Activated naive CD4-positive, alpha-beta T cell treated with anti-CD3 and anti-CD28 coated beads, Interleukin-2, amount 50 U/mL, for 24 hours (primary cell): ENCODE measurements at regions not wholly inside any gene's neighbourhood (a gene's known extent, or its start where the extent isn't known, plus 50 kb on each side); places are given as distances from the start of the nearest gene placed in this dataset.
"Not testable (repeated sequence)": the region's sequence is repeated elsewhere in the genome, so short reads cannot be mapped to it uniquely, and the experiment has no call there.

Source experiments
- H3K27ac Mint-ChIP-seq: one replicate; pipeline ENCODE4 v1.8.0; 2021; ENCODE audit warnings: mild to moderate bottlenecking, mixed read lengths
- H3K27me3 Mint-ChIP-seq: one replicate; pipeline ENCODE4 v1.8.0; 2021; ENCODE audit warnings: mixed read lengths
- H3K36me3 Mint-ChIP-seq: one replicate; pipeline ENCODE4 v1.8.0; 2021; ENCODE audit warnings: mixed read lengths
- H3K4me1 Mint-ChIP-seq: one replicate; pipeline ENCODE4 v1.8.0; 2021; ENCODE audit warnings: mixed read lengths
- H3K4me3 Mint-ChIP-seq: one replicate; pipeline ENCODE4 v1.8.0; 2021; ENCODE audit warnings: mild to moderate bottlenecking, mixed read lengths
- H3K9me3 Mint-ChIP-seq: one replicate; pipeline ENCODE4 v1.8.0; 2021; ENCODE audit warnings: mixed read lengths

GRCh38 chr16:26952411-26952810, 114.3 kb upstream of the C16orf82 start:
- Mint-ChIP-seq H3K27ac (no peak overlapping the region), H3K4me1 (no peaks in the 10 kb centered on the region), H3K4me3 (no peak overlapping the region), H3K36me3 (no peaks in the 10 kb centered on the region), H3K9me3 (no peaks in the 10 kb centered on the region), H3K27me3 (peaks cover 9% of the 10 kb centered on the region)

DNA sequence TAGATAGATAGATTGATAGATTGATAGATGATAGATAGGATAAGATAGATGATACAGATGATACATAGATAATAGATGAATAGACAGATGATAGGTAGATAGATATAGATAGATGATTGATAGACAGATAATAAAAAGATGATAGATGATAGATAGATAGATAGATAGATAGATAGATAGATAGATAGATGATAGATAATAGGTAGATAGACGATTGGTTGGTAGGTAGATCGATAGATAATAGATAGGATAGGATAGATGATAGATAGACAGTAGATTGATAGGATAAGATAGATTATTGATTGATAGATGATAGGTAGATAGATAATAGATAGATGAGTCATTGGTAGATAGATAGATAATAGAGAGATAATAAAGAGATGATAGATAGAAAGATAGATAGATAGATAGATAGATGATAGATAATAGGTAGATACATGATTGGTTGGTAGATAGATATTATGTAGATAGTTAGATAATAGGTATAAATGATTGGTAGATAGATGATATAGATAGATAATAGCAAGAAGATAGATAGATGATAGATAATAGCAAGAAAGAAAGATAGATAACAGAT, 109.4 kb upstream of the C16orf82 start:
- H3K4me1 Mint-ChIP-seq = peaks cover 6% of the 10 kb centered on the region
- no peaks in the 10 kb centered on the region for H3K36me3 Mint-ChIP-seq
- H3K27me3 Mint-ChIP-seq = peaks cover 7% of the 10 kb centered on the region
- H3K4me3 Mint-ChIP-seq = no peak overlapping the region
- H3K9me3 Mint-ChIP-seq = no peaks in the 10 kb centered on the region
- H3K27ac Mint-ChIP-seq = no peak overlapping the region

- no peaks in the 10 kb centered on the region for H3K9me3 Mint-ChIP-seq
- peaks cover 4% of the 10 kb centered on the region for H3K27me3 Mint-ChIP-seq
- no peak overlapping the region for H3K4me3 Mint-ChIP-seq
- no peak overlapping the region for H3K27ac Mint-ChIP-seq
- no peaks in the 10 kb centered on the region for H3K36me3 Mint-ChIP-seq
- peaks cover 6% of the 10 kb centered on the region for H3K4me1 Mint-ChIP-seq
These were observed 107.2 kb upstream of the C16orf82 start for GRCh38 chr16:26959416-26960009.

- H3K27me3 Mint-ChIP-seq = peaks cover 4% of the 10 kb centered on the region
- H3K9me3 Mint-ChIP-seq = no peaks in the 10 kb centered on the region
- no peaks in the 10 kb centered on the region for H3K36me3 Mint-ChIP-seq
- H3K27ac Mint-ChIP-seq = no peak overlapping the region
- H3K4me3 Mint-ChIP-seq = no peak overlapping the region
- H3K4me1 Mint-ChIP-seq = peaks cover 6% of the 10 kb centered on the region
These were observed 105.3 kb upstream of the C16orf82 start for GRCh38 chr16:26961459-26961858.

- peaks cover 6% of the 10 kb centered on the region for H3K4me1 Mint-ChIP-seq
- H3K27ac Mint-ChIP-seq = no peak overlapping the region
- H3K9me3 Mint-ChIP-seq = no peaks in the 10 kb centered on the region
- H3K4me3 Mint-ChIP-seq = no peak overlapping the region
- H3K36me3 Mint-ChIP-seq = no peaks in the 10 kb centered on the region
- peaks cover 4% of the 10 kb centered on the region for H3K27me3 Mint-ChIP-seq
These were observed 103.6 kb upstream of the C16orf82 start for GRCh38 chr16:26963109-26963508.

- no peaks in the 10 kb centered on the region for H3K36me3 Mint-ChIP-seq
- H3K27me3 Mint-ChIP-seq = no peaks in the 10 kb centered on the region
- H3K4me1 Mint-ChIP-seq = no peaks in the 10 kb centered on the region
- no peak overlapping the region for H3K27ac Mint-ChIP-seq
- H3K4me3 Mint-ChIP-seq = no peak overlapping the region
- H3K9me3 Mint-ChIP-seq = no peaks in the 10 kb centered on the region
These were observed 97.0 kb upstream of the C16orf82 start for GRCh38 chr16:26969589-26970231.

DNA sequence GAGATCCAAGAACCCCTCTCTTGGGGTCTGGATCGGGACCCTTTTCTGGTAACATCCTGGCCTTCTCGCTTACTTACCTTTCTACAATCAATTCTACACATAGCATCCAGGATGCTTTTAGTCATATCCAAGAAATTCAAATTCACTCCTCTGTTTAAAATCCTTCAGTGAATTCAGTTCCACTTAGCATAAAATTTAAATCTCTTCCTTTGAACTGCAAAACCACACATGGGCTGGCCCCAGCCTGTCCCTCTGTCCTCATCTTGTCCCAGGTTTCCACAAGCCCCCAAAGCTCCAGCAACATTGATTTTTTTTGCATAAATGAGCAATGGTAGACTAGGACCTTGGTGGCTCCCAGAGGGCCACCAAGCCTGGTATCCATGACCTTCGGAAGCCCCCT, 96.4 kb upstream of the C16orf82 start:
- Mint-ChIP-seq H3K4me3 (no peak overlapping the region), H3K27ac (no peak overlapping the region), H3K27me3 (no peaks in the 10 kb centered on the region), H3K36me3 (no peaks in the 10 kb centered on the region), H3K4me1 (no peaks in the 10 kb centered on the region), H3K9me3 (no peaks in the 10 kb centered on the region)

- Mint-ChIP-seq H3K36me3 (no peaks in the 10 kb centered on the region), H3K9me3 (no peaks in the 10 kb centered on the region), H3K27me3 (no peaks in the 10 kb centered on the region), H3K4me3 (no peak overlapping the region), H3K27ac (no peak overlapping the region), H3K4me1 (no peaks in the 10 kb centered on the region)
These were observed 89.9 kb upstream of the C16orf82 start for GRCh38 chr16:26976873-26977272.

- Mint-ChIP-seq H3K27me3 (peaks cover 6% of the 10 kb centered on the region), H3K4me1 (no peaks in the 10 kb centered on the region), H3K27ac (no peak overlapping the region), H3K36me3 (no peaks in the 10 kb centered on the region), H3K9me3 (no peaks in the 10 kb centered on the region), H3K4me3 (no peak overlapping the region)
These were observed 85.3 kb upstream of the C16orf82 start for GRCh38 chr16:26981266-26981938.

DNA sequence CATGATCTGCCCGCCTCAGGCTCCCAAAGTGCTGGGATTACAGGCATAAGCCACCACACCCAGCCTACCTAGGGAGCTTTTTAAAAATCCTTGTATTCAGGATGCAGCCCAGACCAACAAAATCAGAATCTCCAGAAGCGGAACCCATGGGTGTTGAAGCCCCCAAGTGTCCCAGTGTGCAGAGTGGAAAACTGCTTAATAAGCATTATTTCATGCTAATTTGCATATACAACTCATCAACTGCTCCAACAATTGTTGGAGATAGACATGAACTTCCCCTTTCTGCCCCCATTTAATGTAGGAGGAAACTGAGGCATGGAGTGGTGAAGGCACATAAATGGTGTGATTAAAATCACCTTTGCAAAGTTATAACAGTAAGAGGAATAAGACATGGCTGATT, 84.3 kb upstream of the C16orf82 start:
- H3K27ac Mint-ChIP-seq = no peak overlapping the region
- no peaks in the 10 kb centered on the region for H3K36me3 Mint-ChIP-seq
- no peaks in the 10 kb centered on the region for H3K9me3 Mint-ChIP-seq
- no peak overlapping the region for H3K4me3 Mint-ChIP-seq
- H3K4me1 Mint-ChIP-seq = no peaks in the 10 kb centered on the region
- H3K27me3 Mint-ChIP-seq = peaks cover 7% of the 10 kb centered on the region

DNA sequence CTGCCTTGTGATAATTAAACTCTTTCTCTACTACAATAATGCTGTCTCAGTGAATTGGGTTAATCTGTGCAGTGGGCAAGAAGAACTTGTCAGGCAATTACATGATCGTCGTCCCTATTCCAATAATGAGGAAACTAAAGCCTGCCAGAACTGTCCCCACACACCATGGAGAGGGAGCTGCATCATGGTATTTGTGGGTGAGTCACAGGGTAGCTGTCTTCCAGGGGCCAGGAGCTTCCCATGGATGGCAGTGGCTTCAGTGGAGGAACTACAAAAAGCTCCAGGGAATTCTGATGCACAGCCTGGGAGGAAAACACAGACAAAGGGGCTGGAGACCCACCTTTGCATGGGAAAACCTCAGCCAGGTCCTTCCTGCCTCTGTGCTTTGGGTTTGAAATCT, 83.3 kb upstream of the C16orf82 start:
- H3K4me3 Mint-ChIP-seq = no peak overlapping the region
- H3K36me3 Mint-ChIP-seq = no peaks in the 10 kb centered on the region
- H3K9me3 Mint-ChIP-seq = no peaks in the 10 kb centered on the region
- H3K4me1 Mint-ChIP-seq = no peaks in the 10 kb centered on the region
- no peak overlapping the region for H3K27ac Mint-ChIP-seq
- peaks cover 9% of the 10 kb centered on the region for H3K27me3 Mint-ChIP-seq

DNA sequence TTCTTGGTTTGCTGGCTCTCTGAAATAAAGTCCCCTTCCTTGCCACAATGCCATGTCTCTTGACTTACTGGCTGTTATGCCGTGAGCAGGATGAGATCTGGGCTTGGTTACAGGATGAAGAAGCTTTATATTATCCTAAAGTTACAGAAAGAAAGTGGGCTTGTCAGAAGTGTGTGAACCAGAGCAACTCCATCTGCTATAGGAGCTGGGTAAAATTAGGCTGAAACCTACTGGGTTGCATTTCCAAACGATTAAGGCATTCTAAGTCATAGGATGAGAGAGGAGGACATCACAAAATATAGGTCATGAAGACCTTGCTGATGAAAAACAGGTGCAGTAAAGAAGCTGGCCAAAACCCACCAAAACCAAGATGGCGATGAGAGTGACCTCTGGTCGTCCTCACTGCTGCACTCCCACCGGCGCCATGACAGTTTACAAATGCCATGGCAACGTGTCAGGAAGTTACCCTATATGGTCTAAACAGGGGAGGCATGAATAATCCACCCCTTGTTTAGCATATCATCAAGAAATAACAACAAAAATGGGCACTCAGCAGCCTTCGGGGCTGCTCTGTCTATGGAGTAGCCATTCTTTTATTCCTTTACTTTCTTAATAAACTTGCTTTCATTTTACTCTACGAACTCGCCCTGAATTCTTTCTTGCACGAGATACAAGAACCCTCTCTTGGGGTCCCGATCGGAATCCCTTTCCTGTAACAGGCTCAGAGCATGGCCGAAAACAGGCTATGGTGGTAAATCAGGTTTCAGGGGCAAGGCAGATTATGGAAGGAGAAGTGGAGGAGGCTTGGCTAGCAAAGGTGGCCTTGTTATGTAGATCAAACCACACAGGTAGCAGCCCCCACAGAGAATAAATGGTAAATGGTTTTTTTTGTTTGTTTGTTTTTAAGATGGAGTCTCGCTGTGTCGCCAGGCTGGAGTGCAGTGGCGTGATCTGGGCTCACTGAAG, 81.3 kb upstream of the C16orf82 start:
- Mint-ChIP-seq H3K4me3 (no peak overlapping the region), H3K9me3 (no peaks in the 10 kb centered on the region), H3K27me3 (peaks cover 9% of the 10 kb centered on the region), H3K4me1 (no peaks in the 10 kb centered on the region), H3K27ac (no peak overlapping the region), H3K36me3 (no peaks in the 10 kb centered on the region)

- peaks cover 9% of the 10 kb centered on the region for H3K27me3 Mint-ChIP-seq
- no peaks in the 10 kb centered on the region for H3K36me3 Mint-ChIP-seq
- H3K4me1 Mint-ChIP-seq = no peaks in the 10 kb centered on the region
- no peak overlapping the region for H3K27ac Mint-ChIP-seq
- H3K9me3 Mint-ChIP-seq = no peaks in the 10 kb centered on the region
- no peak overlapping the region for H3K4me3 Mint-ChIP-seq
These were observed 79.1 kb upstream of the C16orf82 start for GRCh38 chr16:26987597-26988010.

DNA sequence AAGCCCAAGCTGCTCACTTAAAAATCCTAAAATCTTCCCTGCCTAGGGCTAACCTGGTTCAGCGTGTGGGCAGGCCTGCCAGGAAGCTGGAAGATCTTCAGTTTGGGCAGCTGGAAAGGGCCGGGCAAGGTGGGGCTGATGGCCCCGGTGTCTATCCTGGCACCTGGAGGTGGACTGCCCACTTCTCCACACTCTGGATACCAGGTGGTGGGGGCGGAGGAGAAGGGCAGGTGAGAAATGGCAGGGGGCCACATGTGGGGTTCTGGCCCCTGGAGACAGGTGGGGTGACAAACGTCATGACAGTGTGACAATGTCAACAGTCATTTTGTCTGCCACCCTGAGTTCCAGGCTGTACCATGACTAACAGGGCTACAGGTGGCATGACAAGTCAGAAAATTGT, 78.5 kb upstream of the C16orf82 start:
- no peak overlapping the region for H3K4me3 Mint-ChIP-seq
- H3K4me1 Mint-ChIP-seq = no peaks in the 10 kb centered on the region
- H3K27me3 Mint-ChIP-seq = peaks cover 9% of the 10 kb centered on the region
- no peaks in the 10 kb centered on the region for H3K36me3 Mint-ChIP-seq
- no peaks in the 10 kb centered on the region for H3K9me3 Mint-ChIP-seq
- H3K27ac Mint-ChIP-seq = no peak overlapping the region

DNA sequence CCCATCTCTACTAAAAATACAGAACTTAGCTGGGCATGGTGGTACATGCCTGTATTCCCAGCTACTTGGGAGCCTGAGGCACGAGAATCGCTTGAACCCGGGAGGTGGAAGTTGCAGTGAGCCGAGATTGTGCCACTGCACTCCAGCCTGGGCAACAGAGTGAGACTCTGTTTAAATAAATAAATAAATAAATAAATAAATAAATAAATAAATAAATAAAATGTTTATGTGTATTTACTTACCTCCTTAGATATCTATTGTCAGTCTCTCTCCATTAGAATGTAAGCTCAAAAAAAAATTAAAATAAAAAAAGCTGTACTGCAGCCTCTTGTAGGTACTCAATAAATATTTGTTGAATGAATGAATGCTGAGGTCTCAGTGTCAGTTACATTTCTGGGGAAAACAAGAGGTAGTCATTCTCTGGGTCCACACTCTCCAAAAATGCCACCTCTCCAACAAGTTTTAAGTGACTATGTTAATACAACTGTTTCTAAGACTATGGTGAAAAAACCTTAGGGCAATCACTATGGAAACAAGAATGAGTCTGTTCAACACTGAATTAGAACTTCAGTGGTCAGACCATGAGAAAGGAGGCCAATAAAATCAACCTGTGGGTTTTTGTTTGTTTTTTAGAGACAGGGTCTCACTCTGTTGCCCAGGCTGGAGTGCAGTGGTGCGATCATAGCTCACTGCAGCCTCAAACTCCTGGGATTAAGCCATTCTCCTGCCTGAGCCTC, 76.2 kb upstream of the C16orf82 start:
- not testable (repeated sequence) for H3K36me3 Mint-ChIP-seq, H3K4me3 Mint-ChIP-seq, H3K4me1 Mint-ChIP-seq, H3K27ac Mint-ChIP-seq, H3K9me3 Mint-ChIP-seq
- peaks cover 15% of the 10 kb centered on the region for H3K27me3 Mint-ChIP-seq
